Testis (tissue), 2 donors: ENCODE measurements at regions not wholly inside any gene's neighbourhood (a gene's known extent, or its start where the extent isn't known, plus 50 kb on each side); places are given as distances from the start of the nearest gene placed in this dataset.

Experiments used
- POLR2A ChIP-seq: fragments of 450-650 bp; IDR thresholded peaks from one replicate; pipeline ENCODE4 v1.6.1; 2017; ENCODE audit warnings: antibody characterized with exemption, mild to moderate bottlenecking, moderate library complexity
- TF ChIP-seq, protein P1 (sequence below), 3 experiments: fragments of 450-650 bp in 2 of 3; fragments of 200-600 bp in 1 of 3; sonication (generic) in 1 of 3; IDR thresholded peaks; one replicate each; pipeline ENCODE4 v1.5.1; 2016 to 2019; ENCODE audit warnings: antibody characterized with exemption in 3 of 3, mild to moderate bottlenecking in 2 of 3, moderate library complexity in 1 of 3

DNA sequence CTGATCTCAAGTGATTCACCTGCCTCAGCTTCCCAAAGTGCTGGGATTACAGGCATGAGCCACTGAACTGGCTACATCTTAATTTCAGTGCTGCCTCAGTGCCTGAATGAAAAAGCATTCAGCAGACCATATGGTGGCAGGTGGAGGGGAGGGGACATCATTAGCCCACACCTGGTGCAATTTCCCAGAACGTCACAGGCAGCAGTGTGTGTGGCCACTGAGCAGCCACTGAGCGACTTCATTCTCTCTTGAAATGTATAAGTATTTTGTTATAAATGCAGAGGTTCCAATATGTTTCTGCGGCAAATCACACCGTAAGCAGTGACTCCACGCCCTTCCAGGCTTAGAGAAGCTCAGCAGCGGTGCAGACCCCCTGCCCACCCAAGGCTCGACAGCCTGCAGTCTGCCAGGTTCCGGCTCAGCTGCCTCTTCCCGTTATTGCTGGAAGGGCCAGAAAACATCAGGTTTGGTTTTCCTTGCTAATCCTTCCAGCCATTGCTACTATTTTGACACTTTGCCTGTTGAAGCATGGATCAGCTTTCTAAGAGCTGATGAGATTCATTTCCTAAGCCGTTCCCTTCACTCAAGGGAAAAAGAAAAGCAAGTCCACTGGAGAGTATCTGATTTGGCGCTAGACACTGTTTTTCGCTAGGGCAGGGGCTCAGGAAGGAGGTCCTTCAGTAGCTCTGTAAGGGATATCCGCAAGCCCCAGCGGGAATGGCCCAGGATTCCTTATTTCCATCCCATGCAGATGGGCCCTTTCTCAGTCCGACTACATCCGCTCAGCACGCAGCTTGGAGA is 250.7 kb downstream of the VAPA start:
- TF ChIP-seq, protein P1, sequence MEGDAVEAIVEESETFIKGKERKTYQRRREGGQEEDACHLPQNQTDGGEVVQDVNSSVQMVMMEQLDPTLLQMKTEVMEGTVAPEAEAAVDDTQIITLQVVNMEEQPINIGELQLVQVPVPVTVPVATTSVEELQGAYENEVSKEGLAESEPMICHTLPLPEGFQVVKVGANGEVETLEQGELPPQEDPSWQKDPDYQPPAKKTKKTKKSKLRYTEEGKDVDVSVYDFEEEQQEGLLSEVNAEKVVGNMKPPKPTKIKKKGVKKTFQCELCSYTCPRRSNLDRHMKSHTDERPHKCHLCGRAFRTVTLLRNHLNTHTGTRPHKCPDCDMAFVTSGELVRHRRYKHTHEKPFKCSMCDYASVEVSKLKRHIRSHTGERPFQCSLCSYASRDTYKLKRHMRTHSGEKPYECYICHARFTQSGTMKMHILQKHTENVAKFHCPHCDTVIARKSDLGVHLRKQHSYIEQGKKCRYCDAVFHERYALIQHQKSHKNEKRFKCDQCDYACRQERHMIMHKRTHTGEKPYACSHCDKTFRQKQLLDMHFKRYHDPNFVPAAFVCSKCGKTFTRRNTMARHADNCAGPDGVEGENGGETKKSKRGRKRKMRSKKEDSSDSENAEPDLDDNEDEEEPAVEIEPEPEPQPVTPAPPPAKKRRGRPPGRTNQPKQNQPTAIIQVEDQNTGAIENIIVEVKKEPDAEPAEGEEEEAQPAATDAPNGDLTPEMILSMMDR (IDR thresholded peaks at IDR 0.05): no peak
- TF ChIP-seq POLR2A: no peak
